Memory B cell (primary cell): ENCODE measurements at regions not wholly inside any gene's neighbourhood (a gene's known extent, or its start where the extent isn't known, plus 50 kb on each side); places are given as distances from the start of the nearest gene placed in this dataset.
A peak's percentile ranks its signal among the peaks of the same experiment; 100 is the strongest.

Source experiments
- ATAC-seq: fragments of 150-1000 bp; cut with Tn5 transposase; 2 replicates; pipeline ENCODE4 v1.10.0; 2021; ENCODE audit warnings: low read depth, mild to moderate bottlenecking, moderate library complexity
- DNase-seq, 2 donors: peaks; one replicate each; pipeline ENCODE4 v3.0.0; 2022; ENCODE audit warnings: low spot score in 2 of 2
- H3K27ac Mint-ChIP-seq: one replicate; pipeline ENCODE4 v1.8.0; 2022; ENCODE audit warnings: mild to moderate bottlenecking, moderate library complexity, mixed read lengths
- H3K27me3 Mint-ChIP-seq: one replicate; pipeline ENCODE4 v1.8.0; 2022; ENCODE audit warnings: mixed read lengths
- H3K36me3 Mint-ChIP-seq: one replicate; pipeline ENCODE4 v1.8.0; 2022; ENCODE audit warnings: mild to moderate bottlenecking, mixed read lengths
- H3K4me1 Mint-ChIP-seq: one replicate; pipeline ENCODE4 v1.8.0; 2022; ENCODE audit warnings: mixed read lengths
- H3K4me3 Mint-ChIP-seq: one replicate; pipeline ENCODE4 v1.8.0; 2022; ENCODE audit warnings: mild to moderate bottlenecking, moderate library complexity, mixed read lengths
- H3K9me3 Mint-ChIP-seq: one replicate; pipeline ENCODE4 v1.8.0; 2022; ENCODE audit warnings: mixed read lengths

GRCh38 chr5:176737746-176738636 is 72.4 kb upstream of the UNC5A start:
- ATAC-seq (no peak), DNase-seq (no peak)
- Mint-ChIP-seq H3K4me1 (peaks cover 7% of the 10 kb centered on the region), H3K27ac (no peak overlapping the region), H3K36me3 (no peaks in the 10 kb centered on the region), H3K4me3 (no peak overlapping the region), H3K27me3 (peaks cover 20% of the 10 kb centered on the region), H3K9me3 (no peaks in the 10 kb centered on the region)

- peaks cover 20% of the 10 kb centered on the region for H3K27me3 Mint-ChIP-seq
- H3K9me3 Mint-ChIP-seq: no peaks in the 10 kb centered on the region
- no peak overlapping the region for H3K27ac Mint-ChIP-seq
- peaks cover 8% of the 10 kb centered on the region for H3K4me1 Mint-ChIP-seq
- ATAC-seq: no peak
- no peak overlapping the region for H3K4me3 Mint-ChIP-seq
- peak in 1 of 2 donors; percentile 5 for DNase-seq
- H3K36me3 Mint-ChIP-seq: no peaks in the 10 kb centered on the region
Measured at GRCh38 chr5:176738637-176739250, 71.6 kb upstream of the UNC5A start.

- ATAC-seq: no peak
- H3K4me3 Mint-ChIP-seq: no peak overlapping the region
- peaks cover 10% of the 10 kb centered on the region for H3K4me1 Mint-ChIP-seq
- no peak overlapping the region for H3K27ac Mint-ChIP-seq
- no peaks in the 10 kb centered on the region for H3K36me3 Mint-ChIP-seq
- peak in 1 of 2 donors; percentile 9 for DNase-seq
- peaks cover 22% of the 10 kb centered on the region for H3K27me3 Mint-ChIP-seq
- H3K9me3 Mint-ChIP-seq: no peaks in the 10 kb centered on the region
Measured at GRCh38 chr5:176739461-176740051, 70.8 kb upstream of the UNC5A start.

GRCh38 chr5:176740131-176740701 is 70.1 kb upstream of the UNC5A start:
- Mint-ChIP-seq H3K4me1 (peaks cover 10% of the 10 kb centered on the region), H3K27me3 (peaks cover 21% of the 10 kb centered on the region), H3K27ac (no peak overlapping the region), H3K36me3 (no peaks in the 10 kb centered on the region), H3K9me3 (no peaks in the 10 kb centered on the region), H3K4me3 (no peak overlapping the region)
- ATAC-seq: no peak
- peak in 1 of 2 donors; percentile 6 for DNase-seq

- Mint-ChIP-seq H3K27ac (no peak overlapping the region), H3K4me1 (peaks cover 17% of the 10 kb centered on the region), H3K36me3 (no peaks in the 10 kb centered on the region), H3K4me3 (no peak overlapping the region), H3K9me3 (no peaks in the 10 kb centered on the region), H3K27me3 (peaks cover 24% of the 10 kb centered on the region)
- DNase-seq (peak in 1 of 2 donors; percentile 9), ATAC-seq (no peak)
Measured at GRCh38 chr5:176740702-176741496, 69.5 kb upstream of the UNC5A start.

- H3K9me3 Mint-ChIP-seq: no peaks in the 10 kb centered on the region
- no peak overlapping the region for H3K27ac Mint-ChIP-seq
- peaks cover 21% of the 10 kb centered on the region for H3K4me1 Mint-ChIP-seq
- H3K4me3 Mint-ChIP-seq: no peak overlapping the region
- H3K27me3 Mint-ChIP-seq: peaks cover 28% of the 10 kb centered on the region
- peak in 1 of 2 donors; percentile 9 for DNase-seq
- H3K36me3 Mint-ChIP-seq: no peaks in the 10 kb centered on the region
- ATAC-seq: peak; percentile 70
Measured at GRCh38 chr5:176741561-176742211, 68.7 kb upstream of the UNC5A start.

- peaks cover 26% of the 10 kb centered on the region for H3K27me3 Mint-ChIP-seq
- H3K36me3 Mint-ChIP-seq: no peaks in the 10 kb centered on the region
Measured at GRCh38 chr5:176742246-176743105, 67.9 kb upstream of the UNC5A start.

GRCh38 chr5:176743136-176743861 is 67.1 kb upstream of the UNC5A start:
- H3K4me3 Mint-ChIP-seq: no peak overlapping the region
- no peak overlapping the region for H3K27ac Mint-ChIP-seq
- no peaks in the 10 kb centered on the region for H3K9me3 Mint-ChIP-seq
- peaks cover 26% of the 10 kb centered on the region for H3K27me3 Mint-ChIP-seq
- no peaks in the 10 kb centered on the region for H3K36me3 Mint-ChIP-seq
- peak in 1 of 2 donors; percentile 11 for DNase-seq
- peaks cover 21% of the 10 kb centered on the region for H3K4me1 Mint-ChIP-seq
- no peak for ATAC-seq

More at GRCh38 chr5:176742246-176743105, 67.9 kb upstream of the UNC5A start:
- no peak overlapping the region for H3K27ac Mint-ChIP-seq
- DNase-seq: peak in 1 of 2 donors; percentile 9
- no peaks in the 10 kb centered on the region for H3K9me3 Mint-ChIP-seq
- ATAC-seq: peak; percentile 10
- H3K4me3 Mint-ChIP-seq: no peak overlapping the region
- peaks cover 21% of the 10 kb centered on the region for H3K4me1 Mint-ChIP-seq

GRCh38 chr5:176743868-176744583 is 66.3 kb upstream of the UNC5A start:
- H3K27ac Mint-ChIP-seq: no peak overlapping the region
- ATAC-seq (no peak), DNase-seq (peak in 1 of 2 donors; percentile 11)
- H3K4me3 Mint-ChIP-seq: no peak overlapping the region
- H3K4me1 Mint-ChIP-seq: peaks cover 21% of the 10 kb centered on the region
- H3K27me3 Mint-ChIP-seq: peaks cover 26% of the 10 kb centered on the region
- no peaks in the 10 kb centered on the region for H3K9me3 Mint-ChIP-seq
- H3K36me3 Mint-ChIP-seq: no peaks in the 10 kb centered on the region

GRCh38 chr5:176744584-176744965 is 65.8 kb upstream of the UNC5A start:
- no peak overlapping the region for H3K4me3 Mint-ChIP-seq
- DNase-seq (no peak), ATAC-seq (no peak)
- H3K27me3 Mint-ChIP-seq: peaks cover 23% of the 10 kb centered on the region
- peaks cover 21% of the 10 kb centered on the region for H3K4me1 Mint-ChIP-seq
- no peaks in the 10 kb centered on the region for H3K9me3 Mint-ChIP-seq
- no peak overlapping the region for H3K27ac Mint-ChIP-seq
- no peaks in the 10 kb centered on the region for H3K36me3 Mint-ChIP-seq

- Mint-ChIP-seq H3K27me3 (peaks cover 24% of the 10 kb centered on the region), H3K36me3 (no peaks in the 10 kb centered on the region), H3K27ac (no peak overlapping the region), H3K9me3 (no peaks in the 10 kb centered on the region), H3K4me3 (no peak overlapping the region), H3K4me1 (peaks cover 14% of the 10 kb centered on the region)
- ATAC-seq (no peak), DNase-seq (no peak)
Measured at GRCh38 chr5:176747670-176748072, 62.7 kb upstream of the UNC5A start.
